OCI-LY1 (cell line): ENCODE measurements at regions not wholly inside any gene's neighbourhood (a gene's known extent, or its start where the extent isn't known, plus 50 kb on each side); places are given as distances from the start of the nearest gene placed in this dataset.

Experiments
- H2AFZ ChIP-seq: fragments of 200-600 bp; sonication (generic), shearing (Covaris generic); 2 replicates; pipeline ENCODE4 v1.6.0; 2014; ENCODE audit warnings: antibody characterized with exemption, mild to moderate bottlenecking, low read length
- H3F3A ChIP-seq: fragments of 200-600 bp; sonication (generic), shearing (Covaris generic); 2 replicates; pipeline ENCODE4 v1.6.0; 2014; ENCODE audit warnings: mild to moderate bottlenecking, antibody characterized with exemption, low read length, moderate library complexity; ENCODE audit not compliant: insufficient read depth
- H3K27ac ChIP-seq: fragments of 200-600 bp; sonication (generic); 2 replicates; pipeline ENCODE4 v1.5.1; 2014; ENCODE audit warnings: low read length, mixed run types, mild to moderate bottlenecking, low read depth; ENCODE audit not compliant: poor library complexity, severe bottlenecking
- H3K27me3 ChIP-seq: fragments of 200-600 bp; sonication (generic); 2 replicates; pipeline ENCODE4 v1.6.0; 2014; ENCODE audit warnings: antibody characterized with exemption, mild to moderate bottlenecking, low read length, moderate library complexity; ENCODE audit not compliant: insufficient read depth
- H3K36me3 ChIP-seq: fragments of 200-600 bp; sonication (generic); 2 replicates; pipeline ENCODE4 v1.6.1; 2014; ENCODE audit warnings: mild to moderate bottlenecking, antibody characterized with exemption, low read length, moderate library complexity, mixed read lengths; ENCODE audit not compliant: insufficient read depth
- H3K4me1 ChIP-seq: fragments of 200-600 bp; sonication (generic); 2 replicates; pipeline ENCODE4 v1.5.1; 2014; ENCODE audit warnings: mild to moderate bottlenecking, low read length, moderate library complexity; ENCODE audit not compliant: insufficient read depth, severe bottlenecking
- H3K4me2 ChIP-seq: fragments of 200-600 bp; sonication (generic), shearing (Covaris generic); 2 replicates; pipeline ENCODE4 v1.6.1; 2014; ENCODE audit warnings: low read length
- H3K4me3 ChIP-seq: fragments of 200-600 bp; sonication (generic); 2 replicates; pipeline ENCODE4 v1.5.1; 2014; ENCODE audit warnings: low read length, low read depth, mild to moderate bottlenecking, mixed read lengths; ENCODE audit not compliant: poor library complexity, severe bottlenecking
- H3K79me2 ChIP-seq: fragments of 200-600 bp; shearing (Covaris generic); 2 replicates; pipeline ENCODE4 v1.6.1; 2016; ENCODE audit warnings: mixed run types, low read length, mixed read lengths; ENCODE audit not compliant: insufficient read depth
- H3K9ac ChIP-seq: fragments of 200-600 bp; sonication (generic), shearing (Covaris generic); 2 replicates; pipeline ENCODE4 v1.6.1; 2014; ENCODE audit warnings: mild to moderate bottlenecking, low read length, mixed read lengths
- H3K9me2 ChIP-seq: fragments of 200-600 bp; sonication (generic), shearing (Covaris generic); 2 replicates; pipeline ENCODE4 v1.6.1; 2014; ENCODE audit warnings: low read depth, mild to moderate bottlenecking, low read length, mixed read lengths
- H3K9me3 ChIP-seq: fragments of 200-600 bp; shearing (Covaris generic); 2 replicates; pipeline ENCODE4 v1.6.1; 2014; ENCODE audit warnings: low read length, mixed read lengths
- H4K20me1 ChIP-seq: fragments of 200-600 bp; sonication (generic), shearing (Covaris generic); 2 replicates; pipeline ENCODE4 v1.6.0; 2016; ENCODE audit warnings: mild to moderate bottlenecking, low read length; ENCODE audit not compliant: insufficient read depth
- EZH2 ChIP-seq: fragments of 200-600 bp; sonication (generic), shearing (Covaris generic); IDR thresholded peaks from 2 replicates; pipeline ENCODE4 v1.8.0; 2017; ENCODE audit warnings: borderline replicate concordance, mixed run types, mild to moderate bottlenecking, antibody characterized with exemption, low read length, moderate library complexity, mixed read lengths
- TF ChIP-seq, protein P1 (sequence below): fragments of 200-600 bp; sonication (generic), shearing (Covaris generic); IDR thresholded peaks from 2 replicates; pipeline ENCODE4 v1.5.1; 2017; ENCODE audit warnings: mild to moderate bottlenecking, antibody characterized with exemption, low read length, moderate library complexity, mixed read lengths

DNA sequence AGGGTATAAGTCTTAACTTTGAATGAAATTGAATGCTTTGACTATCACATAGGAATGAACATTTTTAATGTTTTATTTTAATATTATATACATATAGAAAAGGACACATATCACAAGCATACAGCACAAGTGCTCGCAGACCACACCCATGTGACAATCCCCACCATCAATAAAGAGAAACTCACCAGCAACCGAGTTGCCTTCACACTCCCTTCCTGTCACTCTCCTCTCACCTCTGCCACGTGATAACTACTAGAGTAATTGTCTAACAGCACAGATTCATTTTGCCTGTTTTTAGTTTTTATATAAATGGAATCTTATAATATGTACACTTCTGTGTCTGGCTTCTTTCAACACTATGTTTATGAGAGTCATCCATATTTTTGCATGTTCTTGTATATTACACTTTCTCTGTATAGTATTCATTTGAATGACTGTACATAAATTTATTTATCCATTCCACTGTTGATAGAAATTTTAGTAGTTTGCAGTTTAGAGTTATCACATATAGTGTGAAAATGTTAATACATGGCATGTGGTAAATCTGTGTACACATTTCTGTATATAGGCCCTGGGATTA is 304.9 kb upstream of the DUSP10 start:
- H3K9ac ChIP-seq = no peak overlapping the region
- no peak overlapping the region for H2AFZ ChIP-seq
- H3F3A ChIP-seq = no peaks in the 10 kb centered on the region
- no peaks in the 10 kb centered on the region for H3K36me3 ChIP-seq
- H3K27ac ChIP-seq = no peak overlapping the region
- no peak overlapping the region for H3K4me3 ChIP-seq
- no peaks in the 10 kb centered on the region for H4K20me1 ChIP-seq
- H3K9me2 ChIP-seq = no peaks in the 10 kb centered on the region
- no peaks in the 10 kb centered on the region for H3K4me1 ChIP-seq
- H3K27me3 ChIP-seq = no peaks in the 10 kb centered on the region
- H3K79me2 ChIP-seq = no peaks in the 10 kb centered on the region
- H3K9me3 ChIP-seq = no peaks in the 10 kb centered on the region
- TF ChIP-seq, protein P1, sequence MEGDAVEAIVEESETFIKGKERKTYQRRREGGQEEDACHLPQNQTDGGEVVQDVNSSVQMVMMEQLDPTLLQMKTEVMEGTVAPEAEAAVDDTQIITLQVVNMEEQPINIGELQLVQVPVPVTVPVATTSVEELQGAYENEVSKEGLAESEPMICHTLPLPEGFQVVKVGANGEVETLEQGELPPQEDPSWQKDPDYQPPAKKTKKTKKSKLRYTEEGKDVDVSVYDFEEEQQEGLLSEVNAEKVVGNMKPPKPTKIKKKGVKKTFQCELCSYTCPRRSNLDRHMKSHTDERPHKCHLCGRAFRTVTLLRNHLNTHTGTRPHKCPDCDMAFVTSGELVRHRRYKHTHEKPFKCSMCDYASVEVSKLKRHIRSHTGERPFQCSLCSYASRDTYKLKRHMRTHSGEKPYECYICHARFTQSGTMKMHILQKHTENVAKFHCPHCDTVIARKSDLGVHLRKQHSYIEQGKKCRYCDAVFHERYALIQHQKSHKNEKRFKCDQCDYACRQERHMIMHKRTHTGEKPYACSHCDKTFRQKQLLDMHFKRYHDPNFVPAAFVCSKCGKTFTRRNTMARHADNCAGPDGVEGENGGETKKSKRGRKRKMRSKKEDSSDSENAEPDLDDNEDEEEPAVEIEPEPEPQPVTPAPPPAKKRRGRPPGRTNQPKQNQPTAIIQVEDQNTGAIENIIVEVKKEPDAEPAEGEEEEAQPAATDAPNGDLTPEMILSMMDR = no peak
- TF ChIP-seq EZH2 = no peak
- no peak overlapping the region for H3K4me2 ChIP-seq

DNA sequence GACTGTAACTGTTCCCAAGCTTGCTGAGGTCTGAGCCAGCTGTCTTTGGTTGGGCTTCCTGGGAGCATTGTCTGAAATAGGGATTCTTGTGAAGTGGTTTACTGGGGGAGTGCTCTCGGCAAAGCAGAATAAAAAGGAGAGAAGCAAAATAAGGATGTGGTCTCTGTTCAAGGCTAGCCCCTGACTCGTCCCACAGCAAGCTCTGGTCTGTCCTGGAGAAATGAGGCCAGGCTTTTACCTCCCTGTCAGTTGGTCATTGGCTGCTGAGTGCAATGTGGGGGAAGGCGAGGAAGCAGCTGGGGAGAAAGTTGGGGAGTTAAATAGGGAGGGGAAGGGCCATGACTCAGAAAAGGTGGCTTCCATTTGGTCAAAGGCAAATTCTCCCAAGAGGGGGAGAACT is 303.9 kb upstream of the DUSP10 start:
- no peak overlapping the region for H2AFZ ChIP-seq
- no peaks in the 10 kb centered on the region for H4K20me1 ChIP-seq
- H3K4me3 ChIP-seq = no peak overlapping the region
- no peaks in the 10 kb centered on the region for H3K9me3 ChIP-seq
- H3K4me1 ChIP-seq = no peaks in the 10 kb centered on the region
- no peak overlapping the region for H3K9ac ChIP-seq
- H3K27ac ChIP-seq = no peak overlapping the region
- H3K36me3 ChIP-seq = no peaks in the 10 kb centered on the region
- no peaks in the 10 kb centered on the region for H3K9me2 ChIP-seq
- H3K79me2 ChIP-seq = no peaks in the 10 kb centered on the region
- H3K4me2 ChIP-seq = no peak overlapping the region
- TF ChIP-seq, protein P1 = no peak
- no peak for TF ChIP-seq EZH2
- H3K27me3 ChIP-seq = no peaks in the 10 kb centered on the region
- no peaks in the 10 kb centered on the region for H3F3A ChIP-seq

DNA sequence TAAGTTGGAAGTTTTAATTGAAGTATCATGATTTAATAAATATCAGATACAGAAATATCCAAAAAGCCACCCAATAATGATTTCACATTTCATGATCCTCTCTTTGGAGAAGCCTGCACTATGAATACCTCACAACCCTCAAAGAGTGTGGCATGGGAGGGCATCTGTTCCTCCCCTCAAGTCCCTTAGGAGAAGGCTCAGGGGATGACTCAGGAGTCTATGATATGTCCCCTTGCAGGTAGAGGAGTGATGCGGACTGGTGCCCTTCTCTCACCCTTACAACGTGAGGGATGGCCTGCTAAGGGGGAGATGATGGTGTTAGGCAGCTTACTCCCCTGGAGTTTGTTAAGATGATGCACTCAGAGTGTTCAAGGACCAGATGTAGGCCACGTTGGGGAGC is 303.3 kb upstream of the DUSP10 start:
- Histone ChIP-seq H3K79me2 (no peaks in the 10 kb centered on the region), H3K9ac (no peak overlapping the region), H2AFZ (no peak overlapping the region), H3K4me3 (no peak overlapping the region), H4K20me1 (no peaks in the 10 kb centered on the region), H3K4me2 (no peak overlapping the region), H3K27me3 (no peaks in the 10 kb centered on the region), H3K9me2 (no peaks in the 10 kb centered on the region), H3K27ac (no peak overlapping the region), H3F3A (no peaks in the 10 kb centered on the region), H3K9me3 (no peaks in the 10 kb centered on the region), H3K36me3 (no peaks in the 10 kb centered on the region), H3K4me1 (no peaks in the 10 kb centered on the region)
- TF ChIP-seq EZH2 = no peak
- TF ChIP-seq, protein P1 = no peak
